ENCODE measurements at regions not wholly inside any gene's neighbourhood (a gene's known extent, or its start where the extent isn't known, plus 50 kb on each side); places are given as distances from the start of the nearest gene placed in this dataset.
"Not testable (repeated sequence)": the region's sequence is repeated elsewhere in the genome, so short reads cannot be mapped to it uniquely, and the experiment has no call there.

GRCh38 chr1:78271423-78271822 is 219.4 kb upstream of the PTGFR start:
- not testable (repeated sequence) for TF ChIP-seq POLR2A, CTCF, POLR2AphosphoS5 (IDR thresholded peaks at IDR 0.05)
